HG02884 (cell line): ENCODE measurements at regions not wholly inside any gene's neighbourhood (a gene's known extent, or its start where the extent isn't known, plus 50 kb on each side); places are given as distances from the start of the nearest gene placed in this dataset.
"Not testable (repeated sequence)": the region's sequence is repeated elsewhere in the genome, so short reads cannot be mapped to it uniquely, and the experiment has no call there.

ENCODE experiments used
- ATAC-seq: cut with Tn5 transposase; IDR thresholded peaks from one replicate; pipeline ENCODE4 v1.9.1; 2021; ENCODE audit warnings: mild to moderate bottlenecking, moderate library complexity; ENCODE audit not compliant: unreplicated experiment

GRCh38 chr5:100043475-100043874 is 491.7 kb upstream of the FAM174A start:
- peak; percentile 42 for ATAC-seq

GRCh38 chr5:100026606-100027005 is 508.6 kb upstream of the FAM174A start:
- no peak for ATAC-seq

- no peak for ATAC-seq
These were observed 511.6 kb upstream of the FAM174A start for GRCh38 chr5:100023536-100023935.

- no peak for ATAC-seq
These were observed 517.5 kb upstream of the FAM174A start for GRCh38 chr5:100017520-100018262.

GRCh38 chr5:100013305-100013704 is 521.9 kb upstream of the FAM174A start:
- ATAC-seq: not testable (repeated sequence)

DNA sequence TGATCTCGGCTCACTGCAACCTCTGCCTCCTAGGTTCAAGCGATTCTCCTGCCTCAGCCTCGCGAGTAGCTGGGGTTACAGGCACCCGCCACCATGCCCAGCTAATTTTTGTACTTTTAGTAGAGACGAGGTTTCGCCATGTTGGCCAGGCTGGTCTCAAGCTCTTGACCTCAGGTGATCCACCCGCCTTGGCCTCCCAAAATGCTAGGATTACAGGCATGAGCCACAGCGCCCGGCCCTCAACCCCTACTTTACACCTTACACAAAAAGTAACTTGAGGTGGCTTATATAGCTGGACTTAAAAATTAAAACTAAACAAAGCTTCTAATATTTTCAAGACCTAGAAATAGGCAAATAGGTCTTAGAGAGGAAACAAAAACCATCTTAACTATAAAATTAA is 524.0 kb upstream of the FAM174A start:
- ATAC-seq: not testable (repeated sequence)

DNA sequence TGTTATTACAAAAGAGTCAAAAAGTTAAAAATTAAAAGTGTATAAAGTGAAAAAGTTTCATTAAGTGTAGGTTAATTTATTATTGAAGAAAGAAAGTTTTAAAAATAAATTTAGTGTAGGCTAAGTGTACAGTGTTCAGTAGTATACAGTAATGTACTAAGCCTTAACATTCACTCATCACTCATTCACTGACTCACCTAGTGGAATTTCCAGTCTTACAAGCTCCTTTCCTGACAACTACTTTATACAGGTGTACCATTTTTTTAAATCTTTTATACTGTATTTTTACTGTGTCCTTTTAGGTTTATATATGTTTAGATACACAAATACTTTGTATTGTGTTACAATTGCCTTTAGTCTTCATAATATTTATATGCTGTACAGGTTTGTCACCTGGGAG is 530.2 kb upstream of the FAM174A start:
- ATAC-seq: no peak

DNA sequence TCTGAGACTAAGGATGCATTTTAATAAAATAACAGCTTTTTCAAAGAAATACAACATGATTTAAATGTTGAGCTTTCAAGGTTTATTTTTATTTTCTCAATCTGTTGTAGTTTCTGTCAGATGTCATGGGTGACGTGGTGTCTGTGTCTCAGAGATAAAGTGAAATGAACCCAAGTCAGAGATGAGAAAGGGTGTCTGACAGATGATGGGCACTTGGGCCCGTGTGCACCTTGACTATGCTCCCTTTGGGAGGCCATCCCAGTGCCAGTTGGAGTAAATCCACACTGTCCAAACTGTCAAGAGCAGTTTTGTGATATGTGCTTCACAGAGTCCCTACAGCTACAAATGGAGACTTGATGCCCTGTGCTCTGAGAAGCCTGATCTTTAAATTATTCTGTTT is 536.9 kb upstream of the FAM174A start:
- ATAC-seq: no peak

GRCh38 chr5:99995407-99995806 is 539.8 kb upstream of the FAM174A start:
- ATAC-seq: no peak

DNA sequence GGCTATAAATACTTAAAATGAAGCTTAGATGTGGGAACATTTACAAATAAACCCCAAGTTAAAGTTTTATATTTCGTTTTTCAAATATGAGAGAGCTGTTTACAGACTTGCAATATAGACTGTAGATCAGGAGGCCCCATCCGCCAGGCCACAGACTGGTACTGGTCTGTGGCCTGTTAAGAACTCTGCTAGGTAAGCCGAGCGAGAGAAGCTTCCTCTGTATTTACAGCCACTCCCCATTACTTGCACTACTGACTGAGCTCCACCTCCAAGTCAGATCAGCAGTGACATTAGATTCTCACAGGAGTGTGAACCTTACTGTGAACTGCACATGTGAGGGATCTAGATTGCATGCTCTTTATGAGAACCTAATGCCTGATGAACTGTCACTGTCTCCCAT is 561.4 kb upstream of the FAM174A start:
- no peak for ATAC-seq

DNA sequence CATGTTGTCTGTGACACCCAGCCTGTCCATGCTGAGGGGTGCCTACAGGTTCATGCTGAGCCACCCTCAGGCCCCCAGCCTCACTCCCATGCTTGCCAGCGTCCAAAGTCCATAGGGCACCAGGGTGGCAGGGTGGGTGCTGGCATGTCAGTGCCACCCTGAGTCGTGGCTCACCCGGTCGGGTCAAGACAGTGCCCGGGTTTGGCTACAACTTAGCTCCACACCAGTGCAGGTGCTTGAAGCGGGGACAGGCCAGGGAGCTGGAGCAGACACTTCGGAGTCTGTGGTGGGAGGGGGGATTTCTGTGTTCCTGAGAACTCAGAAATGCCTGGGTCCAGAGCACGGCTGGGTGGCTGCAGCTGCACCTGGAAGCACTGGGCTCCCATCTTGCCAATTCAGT is 579.2 kb upstream of the FAM174A start:
- ATAC-seq: no peak

DNA sequence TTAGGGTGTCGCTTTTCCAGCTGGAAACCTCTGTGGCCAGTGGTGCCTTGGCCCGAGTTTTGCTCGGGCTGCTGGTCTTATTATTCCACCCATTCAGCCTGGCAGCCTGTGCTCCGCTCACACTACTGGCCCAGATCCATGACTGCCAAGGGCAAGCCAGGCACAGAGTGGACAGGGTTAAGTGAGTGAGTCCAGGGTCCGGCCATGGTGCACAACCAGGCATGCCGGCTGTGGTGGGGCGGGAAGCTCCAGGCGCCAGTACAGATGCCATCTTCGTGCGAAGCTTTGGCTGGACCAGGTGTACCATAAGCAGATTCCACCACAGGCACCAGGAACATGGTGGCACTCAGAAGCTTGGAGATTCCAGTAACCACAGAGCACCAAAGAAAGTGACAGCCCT is 580.2 kb upstream of the FAM174A start:
- no peak for ATAC-seq

DNA sequence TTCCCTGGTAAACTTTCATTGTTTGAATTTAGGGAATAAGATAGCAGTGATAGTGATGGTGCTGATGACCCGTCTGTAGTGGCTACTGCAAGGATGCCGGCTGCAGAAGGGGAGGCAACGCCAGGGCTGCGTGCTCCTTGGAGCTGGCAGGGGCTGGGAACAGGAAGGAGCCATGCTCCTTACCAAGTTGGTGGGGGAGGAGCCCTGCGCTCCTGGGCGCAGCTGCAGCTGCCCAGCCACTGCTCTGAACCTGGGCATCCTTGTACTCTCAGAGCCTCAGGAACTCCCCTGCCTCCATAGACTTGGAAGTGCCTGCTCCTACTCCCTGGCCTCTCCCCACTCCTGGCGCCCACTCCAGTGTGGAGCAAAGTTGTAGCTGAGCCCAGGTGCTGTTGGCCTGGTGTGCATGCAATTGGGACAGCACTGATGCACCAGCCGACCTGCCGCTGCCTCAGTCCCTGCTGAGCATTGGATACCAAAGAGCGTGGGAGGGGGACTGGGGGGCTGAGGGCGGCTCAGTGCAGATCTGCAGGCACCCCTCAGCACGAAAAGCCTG is 585.1 kb upstream of the FAM174A start:
- no peak for ATAC-seq

DNA sequence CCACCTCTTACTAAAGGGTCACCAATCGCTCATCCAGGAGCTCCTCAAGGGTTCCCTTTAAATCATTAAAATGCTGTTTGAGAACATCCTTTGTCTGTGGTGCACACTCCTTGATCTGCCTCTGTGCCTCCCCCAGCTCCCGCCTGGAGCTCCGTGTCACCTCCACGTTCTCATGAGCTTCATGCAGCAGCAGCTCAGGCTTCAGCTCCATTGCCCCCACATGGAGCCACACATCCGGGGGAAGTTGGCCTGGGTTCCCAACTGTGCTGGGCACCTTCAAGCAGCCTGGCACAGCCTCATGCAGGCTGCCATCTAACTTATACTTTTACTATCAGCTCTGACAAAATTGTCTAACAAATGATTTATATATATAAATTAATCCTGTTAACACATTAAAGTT is 585.8 kb upstream of the FAM174A start:
- ATAC-seq: no peak

DNA sequence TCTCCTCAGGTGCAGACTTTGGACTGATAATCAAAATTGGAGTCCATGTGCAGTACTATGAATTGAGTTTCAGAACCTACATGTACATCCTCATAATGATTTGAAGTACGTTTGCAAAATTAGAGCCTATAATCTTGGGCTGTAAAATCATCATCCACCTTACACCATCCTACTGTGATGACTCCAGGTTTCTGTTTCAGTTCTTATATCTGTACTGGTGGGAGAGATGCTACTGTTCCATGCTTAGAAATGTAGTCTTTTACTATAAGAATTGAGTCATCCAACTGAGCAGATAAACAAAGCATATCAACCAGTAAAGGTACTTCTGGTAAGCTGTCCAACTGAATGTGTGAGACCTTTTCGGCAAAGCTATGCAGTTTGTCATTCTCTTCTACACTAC is 586.3 kb upstream of the FAM174A start:
- ATAC-seq: no peak

DNA sequence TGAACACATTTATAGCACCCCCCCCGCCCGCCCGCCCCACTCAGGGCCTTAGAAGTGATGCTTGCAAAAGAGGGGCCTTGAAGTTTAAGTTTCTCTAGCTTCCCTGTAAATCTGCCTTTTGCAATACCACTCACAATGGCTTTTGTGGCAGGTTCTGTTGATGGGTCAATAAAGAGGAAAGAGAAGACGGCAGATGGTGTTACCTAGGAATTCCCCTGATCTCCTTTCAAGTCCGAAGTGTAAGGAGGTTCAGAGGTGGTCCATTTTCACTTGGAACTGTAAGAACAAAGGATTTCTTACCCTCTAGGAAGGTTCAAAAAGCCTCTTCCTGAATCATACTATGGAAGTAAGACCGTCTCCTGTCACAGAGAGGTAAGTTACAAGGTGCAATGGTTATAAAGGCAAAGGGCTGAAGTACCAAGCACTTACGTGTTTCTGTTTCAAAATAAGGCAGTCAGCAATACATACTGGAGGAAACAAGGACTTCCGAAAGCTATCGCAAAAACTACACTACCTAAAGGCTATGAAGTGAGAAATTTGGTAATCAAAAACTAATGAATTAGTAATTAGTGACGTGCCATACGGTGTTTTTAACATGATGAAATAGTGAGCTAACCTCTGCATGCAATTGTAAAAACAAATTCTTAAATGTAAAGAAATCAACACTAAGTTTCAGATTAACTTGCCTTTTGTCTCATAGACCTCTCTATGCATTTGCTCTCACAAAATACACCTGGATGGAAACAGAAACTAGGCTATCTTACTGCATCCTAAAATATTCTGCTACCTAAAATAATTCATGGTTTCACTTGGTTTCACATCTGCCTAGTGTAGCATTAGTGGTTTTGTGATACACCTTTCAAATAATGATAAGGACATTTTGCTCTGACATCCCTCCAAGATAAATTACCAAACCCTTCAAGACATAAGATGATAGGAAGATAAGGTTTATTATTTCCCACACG is 589.4 kb upstream of the FAM174A start:
- ATAC-seq: no peak

DNA sequence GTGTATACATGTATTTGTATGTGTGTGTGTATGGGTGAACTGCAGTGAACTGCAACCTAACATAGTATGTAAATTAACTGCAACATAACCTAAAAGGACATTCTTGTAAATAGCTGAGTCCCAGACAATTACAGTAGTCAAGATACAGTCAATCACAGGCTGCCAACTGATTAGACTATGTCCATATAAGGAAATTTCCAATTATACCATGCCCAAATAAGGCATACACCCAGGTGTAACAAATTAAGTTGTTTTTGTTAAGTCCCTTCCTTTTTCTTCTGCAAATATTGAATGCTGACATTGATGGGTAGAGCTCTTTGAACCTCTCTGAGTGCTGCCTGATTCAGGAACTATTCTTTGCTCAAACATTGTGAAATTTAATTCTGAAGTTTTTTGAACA is 594.6 kb upstream of the FAM174A start:
- ATAC-seq: no peak

DNA sequence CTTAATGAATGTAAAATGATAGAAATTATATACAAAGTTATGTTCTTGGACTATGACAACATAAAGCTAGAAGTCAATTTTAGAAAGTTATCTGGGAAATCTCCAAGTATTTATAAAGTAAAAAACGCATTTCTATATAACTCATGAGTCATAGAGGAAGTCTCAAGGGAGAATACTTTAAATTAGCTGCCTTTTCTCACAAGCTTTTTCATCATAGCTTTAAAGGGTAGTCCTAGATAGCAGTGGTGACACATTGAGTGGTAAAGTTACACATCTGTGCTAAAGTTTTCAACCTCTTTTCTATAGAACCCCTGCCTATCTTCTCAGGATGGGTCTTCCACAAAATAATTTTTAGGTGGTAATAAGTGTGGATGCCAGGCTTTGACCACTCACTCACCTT is 598.3 kb upstream of the FAM174A start:
- no peak for ATAC-seq

GRCh38 chr5:99929806-99930135 is 605.4 kb upstream of the FAM174A start:
- no peak for ATAC-seq

DNA sequence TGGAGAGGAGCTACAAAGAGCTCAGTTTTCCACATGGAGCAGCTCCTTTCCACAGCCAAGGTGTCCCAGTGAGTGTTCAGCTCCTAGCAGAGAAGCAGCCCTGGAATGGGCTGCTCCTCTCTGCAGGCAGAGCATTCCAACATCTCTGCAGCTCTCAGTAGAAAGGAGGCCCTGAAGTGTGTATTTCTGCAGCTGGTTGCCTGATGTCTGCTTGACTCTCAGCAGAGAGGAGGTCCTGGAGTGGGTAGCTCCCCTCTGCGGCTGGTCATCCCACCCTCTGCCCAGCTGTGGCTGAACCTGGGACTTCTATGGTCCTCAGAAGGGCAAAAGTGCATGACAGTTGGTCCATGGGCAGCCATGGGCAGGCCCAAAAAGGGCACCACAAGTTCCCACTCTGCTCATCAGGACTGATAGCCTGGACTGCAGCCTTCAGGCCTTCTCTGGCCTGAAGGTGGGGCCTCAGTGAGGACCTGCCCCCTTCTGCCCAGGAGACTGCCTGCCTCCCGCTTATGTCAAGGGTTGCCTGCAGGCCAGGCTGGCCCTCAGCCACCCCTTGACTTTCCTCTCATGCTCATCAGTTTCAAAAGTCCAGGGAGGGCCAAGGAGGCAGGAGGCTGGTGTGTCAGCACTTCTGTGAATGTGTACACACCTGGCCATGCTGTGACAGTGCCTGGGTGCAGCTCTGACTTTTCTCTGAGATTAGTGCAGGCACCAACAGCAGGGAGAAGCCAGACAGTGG is 605.9 kb upstream of the FAM174A start:
- no peak for ATAC-seq

- ATAC-seq: no peak
These were observed 606.7 kb upstream of the FAM174A start for GRCh38 chr5:99928490-99928889.
